ENCODE measurements at regions not wholly inside any gene's neighbourhood (a gene's known extent, or its start where the extent isn't known, plus 50 kb on each side); places are given as distances from the start of the nearest gene placed in this dataset.

- no peak overlapping the region for H3K27ac ChIP-seq
- no peak for TF ChIP-seq POLR2A (IDR thresholded peaks at IDR 0.05)
- TF ChIP-seq CTCF (IDR thresholded peaks at IDR 0.05): no peak
Measured at GRCh38 chr7:113805976-113806375, 112.8 kb downstream of the PPP1R3A start.

GRCh38 chr7:113804475-113805095, 114.2 kb downstream of the PPP1R3A start:
- DNase-seq: no peak
- Histone ChIP-seq H3K27ac (no peak overlapping the region), H3K9me3 (no peaks in the 10 kb centered on the region), H3K4me1 (no peaks in the 10 kb centered on the region), H3K36me3 (no peaks in the 10 kb centered on the region), H3K27me3 (no peaks in the 10 kb centered on the region), H3K4me3 (no peak overlapping the region)
- WGBS (ENCODE audit: insufficient coverage, low coverage, low lambda C conversion rate, missing lambda C conversion rate): 56% methylated on average over 6 of the region's 6 CpGs
- no peak for TF ChIP-seq POLR2A (IDR thresholded peaks at IDR 0.05)
- TF ChIP-seq CTCF (IDR thresholded peaks at IDR 0.05): no peak
- ATAC-seq: no peak
- intact Hi-C loops (cut with DNase I): no loop called here

More at GRCh38 chr7:113805976-113806375, 112.8 kb downstream of the PPP1R3A start:
- intact Hi-C loops (cut with DNase I): no loop called here
- 18% methylated on average over 1 of the region's 1 CpG for WGBS (ENCODE audit: insufficient coverage, low coverage, low lambda C conversion rate, missing lambda C conversion rate)
- Histone ChIP-seq H3K9me3 (no peaks in the 10 kb centered on the region), H3K4me3 (no peak overlapping the region), H3K4me1 (no peaks in the 10 kb centered on the region), H3K36me3 (no peaks in the 10 kb centered on the region), H3K27me3 (no peaks in the 10 kb centered on the region)
- no peak for ATAC-seq
- no peak for DNase-seq

GRCh38 chr7:113801751-113802150, 117.1 kb downstream of the PPP1R3A start:
- Histone ChIP-seq H3K27ac (no peak overlapping the region), H3K36me3 (no peaks in the 10 kb centered on the region), H3K9me3 (no peaks in the 10 kb centered on the region), H3K27me3 (no peaks in the 10 kb centered on the region), H3K4me1 (no peaks in the 10 kb centered on the region), H3K4me3 (no peak overlapping the region)
- ATAC-seq: no peak
- intact Hi-C loops (cut with DNase I): no loop called here
- TF ChIP-seq CTCF (IDR thresholded peaks at IDR 0.05) (no peak), POLR2A (IDR thresholded peaks at IDR 0.05) (no peak)
- WGBS (ENCODE audit: insufficient coverage, low coverage, low lambda C conversion rate, missing lambda C conversion rate): 38% methylated on average over 1 of the region's 1 CpG
- no peak for DNase-seq

- Histone ChIP-seq H3K4me3 (no peak overlapping the region), H3K27me3 (no peaks in the 10 kb centered on the region), H3K9me3 (no peaks in the 10 kb centered on the region), H3K36me3 (no peaks in the 10 kb centered on the region), H3K4me1 (no peaks in the 10 kb centered on the region), H3K27ac (no peak overlapping the region)
- intact Hi-C loops (cut with DNase I): no loop called here
- ATAC-seq: no peak
- WGBS (ENCODE audit: insufficient coverage, low coverage, low lambda C conversion rate, missing lambda C conversion rate): 35% methylated on average over 2 of the region's 2 CpGs
- TF ChIP-seq POLR2A (IDR thresholded peaks at IDR 0.05): no peak
- TF ChIP-seq CTCF (IDR thresholded peaks at IDR 0.05): no peak
- no peak for DNase-seq
Measured at GRCh38 chr7:113800826-113801225, 118.0 kb downstream of the PPP1R3A start.

GRCh38 chr7:113799896-113800295, 118.9 kb downstream of the PPP1R3A start:
- TF ChIP-seq CTCF (IDR thresholded peaks at IDR 0.05): no peak
- TF ChIP-seq POLR2A (IDR thresholded peaks at IDR 0.05): no peak
- H3K4me3 ChIP-seq: no peak overlapping the region
- no peak overlapping the region for H3K27ac ChIP-seq
- H3K4me1 ChIP-seq: no peaks in the 10 kb centered on the region
- intact Hi-C loops (cut with DNase I): no loop called here
- DNase-seq: no peak
- no peaks in the 10 kb centered on the region for H3K9me3 ChIP-seq
- ATAC-seq: no peak
- H3K27me3 ChIP-seq: no peaks in the 10 kb centered on the region
- 38% methylated on average over 3 of the region's 3 CpGs for WGBS (ENCODE audit: insufficient coverage, low coverage, low lambda C conversion rate, missing lambda C conversion rate)
- no peaks in the 10 kb centered on the region for H3K36me3 ChIP-seq
